ENCODE measurements at regions not wholly inside any gene's neighbourhood (a gene's known extent, or its start where the extent isn't known, plus 50 kb on each side); places are given as distances from the start of the nearest gene placed in this dataset.

DNA sequence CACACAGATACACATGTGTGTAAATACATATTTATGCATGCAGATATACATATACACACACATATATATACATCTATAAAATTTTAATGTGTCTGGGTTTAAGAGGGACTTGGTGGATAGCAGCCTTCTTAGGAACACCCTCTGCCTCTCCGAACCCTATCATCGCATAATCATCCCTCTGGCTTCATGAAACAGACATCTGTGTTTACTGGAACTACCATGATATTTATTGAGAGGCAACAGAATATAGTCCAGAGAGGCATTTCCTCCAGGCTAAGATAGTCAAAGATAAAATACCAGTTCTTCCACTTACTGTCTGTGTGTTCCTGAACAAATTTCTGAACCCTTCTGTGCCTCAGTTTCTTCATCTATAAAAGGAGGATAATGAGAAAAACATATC, 239.0 kb upstream of the FANCL start:
- no peaks in the 10 kb centered on the region for H3K27me3 ChIP-seq (ENCODE audit: low read length)
- TF ChIP-seq EZH2phosphoT487 (conservative IDR thresholded peaks at IDR 0.05; ENCODE audit: low read length) = no peak
- TF ChIP-seq, protein P1, sequence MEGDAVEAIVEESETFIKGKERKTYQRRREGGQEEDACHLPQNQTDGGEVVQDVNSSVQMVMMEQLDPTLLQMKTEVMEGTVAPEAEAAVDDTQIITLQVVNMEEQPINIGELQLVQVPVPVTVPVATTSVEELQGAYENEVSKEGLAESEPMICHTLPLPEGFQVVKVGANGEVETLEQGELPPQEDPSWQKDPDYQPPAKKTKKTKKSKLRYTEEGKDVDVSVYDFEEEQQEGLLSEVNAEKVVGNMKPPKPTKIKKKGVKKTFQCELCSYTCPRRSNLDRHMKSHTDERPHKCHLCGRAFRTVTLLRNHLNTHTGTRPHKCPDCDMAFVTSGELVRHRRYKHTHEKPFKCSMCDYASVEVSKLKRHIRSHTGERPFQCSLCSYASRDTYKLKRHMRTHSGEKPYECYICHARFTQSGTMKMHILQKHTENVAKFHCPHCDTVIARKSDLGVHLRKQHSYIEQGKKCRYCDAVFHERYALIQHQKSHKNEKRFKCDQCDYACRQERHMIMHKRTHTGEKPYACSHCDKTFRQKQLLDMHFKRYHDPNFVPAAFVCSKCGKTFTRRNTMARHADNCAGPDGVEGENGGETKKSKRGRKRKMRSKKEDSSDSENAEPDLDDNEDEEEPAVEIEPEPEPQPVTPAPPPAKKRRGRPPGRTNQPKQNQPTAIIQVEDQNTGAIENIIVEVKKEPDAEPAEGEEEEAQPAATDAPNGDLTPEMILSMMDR (IDR thresholded peaks at IDR 0.05; ENCODE audit: insufficient read depth, low read length, poor library complexity, severe bottlenecking) = no peak
- no peak overlapping the region for H3K4me3 ChIP-seq (ENCODE audit: insufficient read depth, low read length, poor library complexity, severe bottlenecking)

DNA sequence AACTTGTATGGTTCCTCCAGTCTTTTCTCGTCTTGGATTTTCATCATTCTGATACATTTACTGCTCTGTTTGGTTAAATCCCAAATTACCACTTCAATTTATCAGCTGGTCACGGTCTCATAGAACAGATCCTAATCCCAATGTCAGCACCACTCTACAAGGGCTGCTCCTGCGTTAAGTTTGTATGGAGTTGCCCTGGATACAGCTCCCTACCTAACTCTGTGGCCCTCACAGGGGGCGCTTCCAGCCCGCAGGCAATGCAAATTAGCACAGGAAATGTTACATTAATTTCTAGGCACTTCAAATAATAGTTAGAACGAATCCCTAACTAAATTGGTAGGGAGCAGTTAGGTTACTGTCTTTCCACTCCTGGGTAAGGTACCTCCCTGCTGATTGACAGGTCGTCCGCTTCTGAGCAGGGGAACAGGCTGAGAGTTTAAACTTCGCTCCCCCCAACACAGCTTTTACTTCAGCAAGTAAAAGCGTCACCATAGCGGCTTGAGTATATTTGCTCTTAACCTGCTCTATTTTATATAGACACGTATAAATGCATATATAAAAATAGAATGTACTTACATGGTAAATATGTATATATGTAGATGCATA, 238.5 kb upstream of the FANCL start:
- Histone ChIP-seq H3K9ac (ENCODE audit: low read length) (no peak overlapping the region), H3K36me3 (ENCODE audit: low read length) (no peaks in the 10 kb centered on the region), H3K9me3 (ENCODE audit: insufficient read depth, low read length) (no peaks in the 10 kb centered on the region), H3K4me3 (ENCODE audit: insufficient read depth, low read length, poor library complexity, severe bottlenecking) (no peak overlapping the region), H2AFZ (ENCODE audit: low read depth, low read length, severe bottlenecking) (no peak overlapping the region), H4K20me1 (ENCODE audit: low read depth, low read length) (no peaks in the 10 kb centered on the region), H3K4me2 (ENCODE audit: low read depth, low read length, poor library complexity, severe bottlenecking) (no peak overlapping the region), H3K79me2 (ENCODE audit: insufficient read depth, low read length) (no peaks in the 10 kb centered on the region), H3K9me2 (replicated peaks; ENCODE audit: insufficient read depth, low read length) (no peaks in the 10 kb centered on the region), H3K27ac (ENCODE audit: low read depth, low read length) (no peak overlapping the region), H3K27me3 (ENCODE audit: low read length) (no peaks in the 10 kb centered on the region), H3F3A (ENCODE audit: insufficient read depth) (no peaks in the 10 kb centered on the region)
- no peak for TF ChIP-seq EZH2phosphoT487 (conservative IDR thresholded peaks at IDR 0.05; ENCODE audit: low read length)
- TF ChIP-seq, protein P1 (IDR thresholded peaks at IDR 0.05; ENCODE audit: insufficient read depth, low read length, poor library complexity, severe bottlenecking) = no peak

More for the DNA sequence above, 239.0 kb upstream of the FANCL start:
- H3F3A ChIP-seq (ENCODE audit: insufficient read depth) = no peaks in the 10 kb centered on the region
- no peak overlapping the region for H3K4me2 ChIP-seq (ENCODE audit: low read depth, low read length, poor library complexity, severe bottlenecking)
- no peaks in the 10 kb centered on the region for H3K9me3 ChIP-seq (ENCODE audit: insufficient read depth, low read length)
- no peaks in the 10 kb centered on the region for H3K9me2 ChIP-seq (replicated peaks; ENCODE audit: insufficient read depth, low read length)
- H4K20me1 ChIP-seq (ENCODE audit: low read depth, low read length) = no peaks in the 10 kb centered on the region
- H3K79me2 ChIP-seq (ENCODE audit: insufficient read depth, low read length) = no peaks in the 10 kb centered on the region
- H3K9ac ChIP-seq (ENCODE audit: low read length) = no peak overlapping the region
- H3K27ac ChIP-seq (ENCODE audit: low read depth, low read length) = no peak overlapping the region
- no peak overlapping the region for H2AFZ ChIP-seq (ENCODE audit: low read depth, low read length, severe bottlenecking)
- no peaks in the 10 kb centered on the region for H3K36me3 ChIP-seq (ENCODE audit: low read length)

GRCh38 chr2:58476556-58476955, 235.4 kb upstream of the FANCL start:
- Histone ChIP-seq H3K4me2 (ENCODE audit: low read depth, low read length, poor library complexity, severe bottlenecking) (no peak overlapping the region), H3F3A (ENCODE audit: insufficient read depth) (no peaks in the 10 kb centered on the region), H3K9me3 (ENCODE audit: insufficient read depth, low read length) (no peaks in the 10 kb centered on the region), H3K36me3 (ENCODE audit: low read length) (no peaks in the 10 kb centered on the region), H4K20me1 (ENCODE audit: low read depth, low read length) (no peaks in the 10 kb centered on the region), H3K9me2 (replicated peaks; ENCODE audit: insufficient read depth, low read length) (no peaks in the 10 kb centered on the region), H3K9ac (ENCODE audit: low read length) (no peak overlapping the region), H3K4me3 (ENCODE audit: insufficient read depth, low read length, poor library complexity, severe bottlenecking) (no peak overlapping the region), H3K27ac (ENCODE audit: low read depth, low read length) (no peak overlapping the region), H3K79me2 (ENCODE audit: insufficient read depth, low read length) (no peaks in the 10 kb centered on the region), H2AFZ (ENCODE audit: low read depth, low read length, severe bottlenecking) (no peak overlapping the region), H3K27me3 (ENCODE audit: low read length) (no peaks in the 10 kb centered on the region)
- no peak for TF ChIP-seq EZH2phosphoT487 (conservative IDR thresholded peaks at IDR 0.05; ENCODE audit: low read length)
- TF ChIP-seq, protein P1 (IDR thresholded peaks at IDR 0.05; ENCODE audit: insufficient read depth, low read length, poor library complexity, severe bottlenecking) = no peak
